ENCODE measurements at regions not wholly inside any gene's neighbourhood (a gene's known extent, or its start where the extent isn't known, plus 50 kb on each side); places are given as distances from the start of the nearest gene placed in this dataset.

DNA sequence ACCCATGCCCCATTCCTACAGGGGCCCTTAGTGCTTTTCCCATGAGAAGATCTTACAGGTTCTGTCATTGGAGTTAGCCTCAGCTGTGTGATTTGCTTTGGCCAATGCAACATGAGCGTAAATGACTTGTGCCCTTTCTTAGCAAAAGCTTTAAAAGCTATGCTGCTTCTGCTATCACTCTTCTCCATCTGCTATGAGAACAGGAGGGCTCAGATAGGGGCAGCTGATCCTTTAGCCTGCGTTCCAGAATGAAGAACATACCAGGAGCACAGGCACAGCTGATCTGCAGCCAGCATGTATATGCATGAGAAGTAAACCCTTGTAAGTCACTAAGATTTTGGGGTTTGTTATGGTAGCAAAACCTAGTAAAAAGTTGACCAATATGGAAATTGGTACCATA lies 218.2 kb downstream of the SH2D4B start:
- H3K4me3 Mint-ChIP-seq, result no peak overlapping the region
- peaks cover 64% of the 10 kb centered on the region for H3K27me3 Mint-ChIP-seq

DNA sequence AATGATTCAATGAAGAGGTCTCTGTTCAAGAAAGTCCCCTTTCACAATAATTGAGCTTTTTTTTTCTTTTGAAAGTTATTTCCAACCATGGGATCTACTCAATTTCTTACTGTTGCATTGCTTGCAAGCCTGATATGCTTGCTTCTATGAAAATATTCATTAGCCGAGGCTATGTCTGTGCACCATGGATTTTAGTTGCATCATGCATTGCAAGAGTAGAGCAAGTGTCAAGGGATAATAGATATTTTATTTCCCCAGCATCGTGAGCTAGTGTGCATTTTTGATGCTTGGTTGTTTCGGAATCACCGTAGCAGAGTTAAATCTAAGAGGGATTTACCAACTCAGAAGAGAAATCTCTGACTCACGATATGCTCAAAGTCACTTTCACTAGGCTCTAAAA lies 222.0 kb downstream of the SH2D4B start:
- Mint-ChIP-seq H3K36me3 (ENCODE audit: insufficient read depth) (no peaks in the 10 kb centered on the region), H3K4me3 (no peak overlapping the region), H3K27me3 (peaks cover 46% of the 10 kb centered on the region), H3K4me1 (no peaks in the 10 kb centered on the region), H3K9me3 (no peaks in the 10 kb centered on the region), H3K27ac (ENCODE audit: low read depth) (no peak overlapping the region)
- no peak for ATAC-seq (replicated peaks; ENCODE audit: extremely low read depth, poor library complexity, severe bottlenecking)
- no peak for DNase-seq (ENCODE audit: low spot score in 2 of 2)

More for the DNA sequence above, 218.2 kb downstream of the SH2D4B start:
- DNase-seq (ENCODE audit: low spot score in 2 of 2) (no peak), ATAC-seq (replicated peaks; ENCODE audit: extremely low read depth, poor library complexity, severe bottlenecking) (no peak)
- Mint-ChIP-seq H3K9me3 (peaks cover 5% of the 10 kb centered on the region), H3K4me1 (no peaks in the 10 kb centered on the region), H3K27ac (ENCODE audit: low read depth) (no peak overlapping the region), H3K36me3 (ENCODE audit: insufficient read depth) (no peaks in the 10 kb centered on the region)

DNA sequence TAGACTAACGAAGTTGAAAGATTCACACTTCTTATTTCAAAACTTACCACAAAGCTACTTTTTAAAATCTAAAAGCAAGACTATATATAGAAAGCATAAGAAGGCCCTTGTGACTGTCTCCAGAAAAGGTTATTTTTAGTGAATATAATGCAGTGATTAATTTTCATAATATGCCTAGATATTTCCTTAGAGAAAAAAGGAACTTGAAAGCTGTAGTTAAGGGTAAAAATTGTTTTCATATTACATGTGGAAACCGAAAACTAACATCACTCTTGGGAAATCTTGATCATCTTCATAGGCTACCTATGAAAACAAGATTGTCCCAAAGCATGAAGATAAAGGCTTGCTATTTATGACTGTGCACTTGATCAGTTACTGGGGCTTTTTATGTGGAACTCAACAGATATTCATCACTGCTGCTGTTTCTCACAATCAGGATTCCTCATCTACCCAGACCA lies 223.2 kb downstream of the SH2D4B start:
- no peak overlapping the region for H3K27ac Mint-ChIP-seq (ENCODE audit: low read depth)
- H3K27me3 Mint-ChIP-seq, result peaks cover 56% of the 10 kb centered on the region
- DNase-seq (ENCODE audit: low spot score in 2 of 2) (no peak), ATAC-seq (replicated peaks; ENCODE audit: extremely low read depth, poor library complexity, severe bottlenecking) (no peak)
- no peaks in the 10 kb centered on the region for H3K9me3 Mint-ChIP-seq
- H3K36me3 Mint-ChIP-seq (ENCODE audit: insufficient read depth), result no peaks in the 10 kb centered on the region
- no peaks in the 10 kb centered on the region for H3K4me1 Mint-ChIP-seq
- no peak overlapping the region for H3K4me3 Mint-ChIP-seq

DNA sequence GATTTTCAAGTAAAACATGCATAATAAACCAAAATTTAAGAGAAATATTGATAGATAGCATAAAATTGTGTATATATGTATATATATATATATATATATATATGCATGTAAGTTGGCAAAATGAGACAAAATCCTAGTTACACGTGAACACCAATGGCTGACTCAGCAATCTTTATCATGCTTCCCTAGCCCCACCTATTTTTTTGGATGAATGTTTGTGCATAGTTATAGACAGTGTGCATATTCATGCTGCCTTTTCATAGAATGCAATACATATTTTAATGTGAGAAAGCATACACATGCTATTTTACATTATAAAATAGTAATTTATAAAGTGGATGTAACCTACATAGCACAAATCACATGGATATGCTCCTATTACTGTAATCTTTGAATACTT lies 230.3 kb downstream of the SH2D4B start:
- DNase-seq (ENCODE audit: low spot score in 2 of 2), result no peak
- no peak for ATAC-seq (replicated peaks; ENCODE audit: extremely low read depth, poor library complexity, severe bottlenecking)
- Mint-ChIP-seq H3K27ac (ENCODE audit: low read depth) (no peak overlapping the region), H3K36me3 (ENCODE audit: insufficient read depth) (no peaks in the 10 kb centered on the region), H3K4me3 (no peak overlapping the region), H3K4me1 (no peaks in the 10 kb centered on the region), H3K9me3 (no peaks in the 10 kb centered on the region), H3K27me3 (peaks cover 76% of the 10 kb centered on the region)

DNA sequence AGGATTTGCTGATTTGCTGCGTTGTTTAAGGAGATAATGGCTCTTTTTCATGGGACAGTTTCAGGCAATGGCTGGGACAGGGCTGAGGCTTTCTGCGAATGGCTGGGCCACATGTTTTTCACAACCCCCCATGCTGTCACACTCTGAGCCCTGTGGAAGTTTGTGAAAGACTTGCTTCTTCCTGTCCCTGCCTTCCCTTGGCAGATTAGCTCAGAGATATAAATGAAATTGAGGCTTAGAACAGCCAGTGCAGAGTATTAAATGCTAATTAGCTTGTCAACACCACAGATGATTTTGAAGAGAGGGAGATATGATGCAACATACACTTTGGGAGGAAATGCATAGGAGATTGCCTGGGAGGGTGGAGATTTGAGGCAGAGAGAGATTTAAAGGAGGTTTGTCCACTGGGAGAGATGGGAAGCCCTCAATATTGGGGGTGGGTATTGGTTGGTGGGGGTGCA lies 232.0 kb downstream of the SH2D4B start:
- no peaks in the 10 kb centered on the region for H3K9me3 Mint-ChIP-seq

DNA sequence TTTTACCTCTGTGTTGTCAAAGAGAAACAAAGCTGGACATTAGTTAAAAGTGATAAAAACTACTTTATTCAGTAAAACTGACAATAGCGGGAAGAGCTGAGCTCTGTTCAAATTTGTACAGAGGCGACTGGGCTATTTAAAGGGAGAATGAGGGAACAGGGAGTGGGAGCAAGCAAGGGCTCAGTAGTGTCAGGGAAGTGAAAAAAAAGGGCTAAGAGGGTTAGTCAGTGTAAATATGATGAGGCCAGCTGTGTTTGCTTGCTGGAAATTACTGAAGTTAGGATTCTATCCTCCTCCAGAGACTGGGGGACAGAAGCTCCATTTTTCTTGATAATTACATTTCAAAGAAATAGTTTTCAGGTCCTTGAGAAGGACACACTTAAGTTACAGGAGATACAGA lies 232.5 kb downstream of the SH2D4B start:
- H3K36me3 Mint-ChIP-seq (ENCODE audit: insufficient read depth), result peaks cover 2% of the 10 kb centered on the region
- H3K4me1 Mint-ChIP-seq, result no peaks in the 10 kb centered on the region
- H3K27me3 Mint-ChIP-seq, result peaks cover 63% of the 10 kb centered on the region
- DNase-seq (ENCODE audit: low spot score in 2 of 2) (no peak), ATAC-seq (replicated peaks; ENCODE audit: extremely low read depth, poor library complexity, severe bottlenecking) (no peak)
- no peak overlapping the region for H3K27ac Mint-ChIP-seq (ENCODE audit: low read depth)
- no peaks in the 10 kb centered on the region for H3K9me3 Mint-ChIP-seq
- no peak overlapping the region for H3K4me3 Mint-ChIP-seq

More for the DNA sequence above, 232.0 kb downstream of the SH2D4B start:
- no peak overlapping the region for H3K27ac Mint-ChIP-seq (ENCODE audit: low read depth)
- no peak overlapping the region for H3K4me3 Mint-ChIP-seq
- DNase-seq (ENCODE audit: low spot score in 2 of 2) (no peak), ATAC-seq (replicated peaks; ENCODE audit: extremely low read depth, poor library complexity, severe bottlenecking) (no peak)
- peaks cover 2% of the 10 kb centered on the region for H3K36me3 Mint-ChIP-seq (ENCODE audit: insufficient read depth)
- no peaks in the 10 kb centered on the region for H3K4me1 Mint-ChIP-seq
- H3K27me3 Mint-ChIP-seq, result peaks cover 68% of the 10 kb centered on the region

DNA sequence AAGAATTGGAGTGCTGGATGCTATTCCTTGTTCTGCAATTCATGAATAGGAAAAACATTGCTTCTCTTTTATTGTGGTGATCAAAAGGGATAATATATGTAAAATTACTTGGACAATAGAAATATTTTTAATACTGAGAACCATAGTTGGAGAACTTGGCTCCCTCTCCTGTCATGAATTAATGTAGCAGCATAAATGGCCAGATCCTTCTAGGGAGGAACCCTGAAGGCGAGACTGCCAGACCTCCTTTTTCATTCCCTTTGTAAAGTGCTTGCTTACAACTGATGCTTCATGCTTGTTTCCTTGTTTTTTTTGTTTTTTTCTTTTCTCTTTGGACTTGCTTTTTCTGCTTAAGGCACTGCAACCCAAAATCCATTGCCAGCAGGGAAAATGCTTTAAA lies 233.6 kb downstream of the SH2D4B start:
- ATAC-seq (replicated peaks; ENCODE audit: extremely low read depth, poor library complexity, severe bottlenecking), result no peak
- H3K36me3 Mint-ChIP-seq (ENCODE audit: insufficient read depth), result peaks cover 2% of the 10 kb centered on the region
- H3K9me3 Mint-ChIP-seq, result no peaks in the 10 kb centered on the region
- peaks cover 61% of the 10 kb centered on the region for H3K27me3 Mint-ChIP-seq
- no peak overlapping the region for H3K4me3 Mint-ChIP-seq
- H3K4me1 Mint-ChIP-seq, result no peaks in the 10 kb centered on the region
- DNase-seq (ENCODE audit: low spot score in 2 of 2), result no peak
- H3K27ac Mint-ChIP-seq (ENCODE audit: low read depth), result no peak overlapping the region

DNA sequence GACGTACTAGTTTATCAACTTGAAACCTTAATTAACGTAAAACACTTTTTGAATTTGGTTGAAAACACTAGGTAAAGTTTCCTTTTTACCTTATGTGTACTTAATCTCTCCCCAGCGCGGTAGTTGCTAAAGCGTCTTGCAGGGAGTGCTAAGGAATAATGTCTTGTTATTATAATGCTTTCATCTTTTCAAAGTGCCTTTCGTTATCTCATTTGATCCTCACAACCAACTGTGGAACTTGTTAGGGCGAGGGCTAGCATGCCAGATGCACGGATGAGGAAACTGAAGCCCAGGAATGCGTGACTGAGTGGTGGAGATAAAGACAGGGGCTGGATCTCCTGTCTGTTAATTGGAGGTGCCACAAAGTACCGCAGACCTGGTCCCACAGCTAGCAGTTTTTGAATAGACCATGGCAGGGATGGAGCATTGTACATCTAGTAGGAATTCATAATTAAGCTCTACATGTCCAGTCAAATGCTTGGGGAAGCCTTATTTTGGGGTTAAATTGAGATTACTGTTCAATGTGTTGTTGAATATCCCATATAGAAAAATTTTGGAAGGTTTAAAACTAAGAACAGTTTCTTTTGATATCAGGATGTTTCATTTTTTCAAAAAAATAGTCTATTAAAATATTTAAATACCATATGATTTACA lies 234.3 kb downstream of the SH2D4B start:
- Mint-ChIP-seq H3K9me3 (no peaks in the 10 kb centered on the region), H3K4me1 (no peaks in the 10 kb centered on the region), H3K4me3 (no peak overlapping the region), H3K27me3 (peaks cover 54% of the 10 kb centered on the region), H3K27ac (ENCODE audit: low read depth) (no peak overlapping the region), H3K36me3 (ENCODE audit: insufficient read depth) (peaks cover 2% of the 10 kb centered on the region)
- DNase-seq (ENCODE audit: low spot score in 2 of 2), result no peak
- ATAC-seq (replicated peaks; ENCODE audit: extremely low read depth, poor library complexity, severe bottlenecking), result no peak

DNA sequence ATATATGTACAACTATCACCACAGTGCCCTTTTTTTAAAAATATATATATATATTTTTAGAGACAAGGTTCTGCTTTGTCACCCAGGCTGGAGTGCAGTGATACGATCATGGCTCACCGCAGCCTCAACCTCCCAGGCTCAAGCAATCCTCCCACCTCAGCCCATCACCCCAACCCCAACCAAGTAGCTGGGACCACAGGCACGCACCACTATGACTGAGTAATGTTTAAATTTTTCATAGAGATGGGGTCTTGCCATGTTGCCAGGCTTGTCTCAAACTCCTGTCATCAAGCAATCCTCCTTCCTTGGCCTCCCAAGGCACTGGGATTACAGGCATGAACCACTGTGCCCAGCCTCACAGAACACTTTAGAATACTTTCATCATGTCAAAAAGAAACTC lies 234.9 kb downstream of the SH2D4B start:
- no peak overlapping the region for H3K27ac Mint-ChIP-seq (ENCODE audit: low read depth)
- no peak for ATAC-seq (replicated peaks; ENCODE audit: extremely low read depth, poor library complexity, severe bottlenecking)
- no peaks in the 10 kb centered on the region for H3K9me3 Mint-ChIP-seq
- no peak for DNase-seq (ENCODE audit: low spot score in 2 of 2)
- H3K4me3 Mint-ChIP-seq, result no peak overlapping the region
- H3K36me3 Mint-ChIP-seq (ENCODE audit: insufficient read depth), result peaks cover 2% of the 10 kb centered on the region
- H3K4me1 Mint-ChIP-seq, result no peaks in the 10 kb centered on the region
- H3K27me3 Mint-ChIP-seq, result peaks cover 50% of the 10 kb centered on the region

DNA sequence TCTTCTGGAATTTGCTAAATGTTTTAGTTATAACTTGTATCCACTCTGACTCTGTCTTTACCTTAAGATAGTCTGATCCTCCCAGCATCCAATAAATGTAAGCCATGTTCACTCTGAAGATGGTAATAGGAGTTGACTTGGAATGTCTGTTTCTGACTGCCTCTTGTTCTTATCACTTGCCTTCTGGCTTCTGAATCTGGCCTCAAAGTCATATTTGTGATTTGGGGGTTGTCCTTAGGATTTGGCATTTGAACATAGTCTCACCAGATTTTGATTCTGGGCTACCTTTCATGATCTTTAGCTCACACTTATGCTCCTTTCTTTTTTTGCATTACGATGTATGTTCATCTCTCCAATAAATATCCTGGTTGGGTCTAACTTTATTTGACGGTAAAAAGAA lies 247.0 kb downstream of the SH2D4B start:
- H3K9me3 Mint-ChIP-seq, result no peaks in the 10 kb centered on the region

DNA sequence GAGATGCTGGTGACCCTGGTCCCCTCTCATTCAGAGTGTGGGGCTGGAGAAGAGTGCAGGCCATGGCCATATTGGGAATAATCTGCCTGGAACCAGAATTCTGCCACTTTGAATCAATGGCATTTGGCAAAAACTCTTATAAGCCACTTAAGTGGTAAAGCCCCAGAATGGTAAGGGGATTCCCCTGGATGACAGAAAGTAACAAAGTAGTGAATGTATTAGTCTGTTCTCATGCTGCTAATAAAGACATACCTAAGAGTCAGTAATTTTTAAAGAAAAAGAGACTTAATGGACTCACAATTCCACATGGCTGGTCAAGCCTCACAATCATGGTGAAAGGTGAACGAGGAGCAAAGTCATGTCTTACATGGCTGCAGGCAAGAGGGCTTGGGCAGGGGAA lies 248.6 kb downstream of the SH2D4B start:
- Mint-ChIP-seq H3K4me1 (no peaks in the 10 kb centered on the region), H3K9me3 (no peaks in the 10 kb centered on the region), H3K27ac (ENCODE audit: low read depth) (no peak overlapping the region), H3K4me3 (no peak overlapping the region), H3K36me3 (ENCODE audit: insufficient read depth) (no peaks in the 10 kb centered on the region), H3K27me3 (peaks cover 11% of the 10 kb centered on the region)
- DNase-seq (ENCODE audit: low spot score in 2 of 2), result no peak
- no peak for ATAC-seq (replicated peaks; ENCODE audit: extremely low read depth, poor library complexity, severe bottlenecking)

More for the DNA sequence above, 247.0 kb downstream of the SH2D4B start:
- Mint-ChIP-seq H3K4me3 (no peak overlapping the region), H3K4me1 (no peaks in the 10 kb centered on the region), H3K27ac (ENCODE audit: low read depth) (no peak overlapping the region), H3K27me3 (peaks cover 11% of the 10 kb centered on the region), H3K36me3 (ENCODE audit: insufficient read depth) (no peaks in the 10 kb centered on the region)
- DNase-seq (ENCODE audit: low spot score in 2 of 2), result no peak
- ATAC-seq (replicated peaks; ENCODE audit: extremely low read depth, poor library complexity, severe bottlenecking), result no peak

DNA sequence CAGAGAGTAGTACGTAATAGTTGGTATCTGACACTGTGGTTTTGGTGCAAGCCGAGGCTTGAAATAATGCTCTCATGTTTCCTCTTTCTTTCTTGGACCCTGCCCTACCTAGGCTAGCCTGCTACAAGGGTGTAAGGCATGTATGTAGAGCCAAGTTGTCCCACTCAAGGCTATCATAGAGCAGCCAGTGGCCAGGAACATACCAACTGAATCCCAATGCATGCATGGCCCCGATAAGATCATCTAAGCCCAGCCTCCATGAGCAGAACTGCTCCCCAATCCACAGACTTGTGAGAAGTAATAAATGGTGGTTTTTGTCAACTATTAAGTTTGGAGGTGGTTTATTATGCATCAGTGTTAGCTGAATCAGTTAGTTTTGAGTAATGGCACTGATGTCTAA lies 250.2 kb downstream of the SH2D4B start:
- ATAC-seq (replicated peaks; ENCODE audit: extremely low read depth, poor library complexity, severe bottlenecking) (no peak), DNase-seq (ENCODE audit: low spot score in 2 of 2) (no peak)
- Mint-ChIP-seq H3K9me3 (no peaks in the 10 kb centered on the region), H3K4me1 (no peaks in the 10 kb centered on the region), H3K27ac (ENCODE audit: low read depth) (no peak overlapping the region), H3K27me3 (peaks cover 11% of the 10 kb centered on the region), H3K4me3 (no peak overlapping the region), H3K36me3 (ENCODE audit: insufficient read depth) (no peaks in the 10 kb centered on the region)

DNA sequence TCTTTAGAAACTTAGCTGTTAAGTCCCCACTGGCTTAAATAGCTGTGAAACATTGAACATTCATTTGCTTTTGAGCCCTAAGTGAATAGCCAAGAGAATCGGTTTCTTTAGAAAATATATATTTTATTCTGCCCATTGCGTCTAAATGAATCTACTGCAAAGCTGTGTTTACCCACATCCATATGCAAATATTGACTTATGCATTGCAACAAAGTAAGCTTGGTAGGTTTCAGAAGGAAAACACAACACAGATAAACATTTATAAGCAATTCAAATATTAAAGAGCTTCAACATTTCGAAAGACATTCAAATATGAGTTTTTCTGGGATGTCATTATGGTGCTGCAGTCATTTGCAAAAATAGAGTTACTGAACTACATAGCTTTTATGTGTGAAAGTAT lies 257.3 kb downstream of the SH2D4B start:
- no peak overlapping the region for H3K4me3 Mint-ChIP-seq
- no peaks in the 10 kb centered on the region for H3K9me3 Mint-ChIP-seq
- H3K4me1 Mint-ChIP-seq, result no peaks in the 10 kb centered on the region
- H3K27ac Mint-ChIP-seq (ENCODE audit: low read depth), result no peak overlapping the region
- ATAC-seq (replicated peaks; ENCODE audit: extremely low read depth, poor library complexity, severe bottlenecking) (no peak), DNase-seq (ENCODE audit: low spot score in 2 of 2) (no peak)
- H3K27me3 Mint-ChIP-seq, result peaks cover 17% of the 10 kb centered on the region
- H3K36me3 Mint-ChIP-seq (ENCODE audit: insufficient read depth), result peaks cover 2% of the 10 kb centered on the region

Measured in central memory CD8-positive, alpha-beta T cell (primary cell).